ENCODE measurements at regions not wholly inside any gene's neighbourhood (a gene's known extent, or its start where the extent isn't known, plus 50 kb on each side); places are given as distances from the start of the nearest gene placed in this dataset.

DNA sequence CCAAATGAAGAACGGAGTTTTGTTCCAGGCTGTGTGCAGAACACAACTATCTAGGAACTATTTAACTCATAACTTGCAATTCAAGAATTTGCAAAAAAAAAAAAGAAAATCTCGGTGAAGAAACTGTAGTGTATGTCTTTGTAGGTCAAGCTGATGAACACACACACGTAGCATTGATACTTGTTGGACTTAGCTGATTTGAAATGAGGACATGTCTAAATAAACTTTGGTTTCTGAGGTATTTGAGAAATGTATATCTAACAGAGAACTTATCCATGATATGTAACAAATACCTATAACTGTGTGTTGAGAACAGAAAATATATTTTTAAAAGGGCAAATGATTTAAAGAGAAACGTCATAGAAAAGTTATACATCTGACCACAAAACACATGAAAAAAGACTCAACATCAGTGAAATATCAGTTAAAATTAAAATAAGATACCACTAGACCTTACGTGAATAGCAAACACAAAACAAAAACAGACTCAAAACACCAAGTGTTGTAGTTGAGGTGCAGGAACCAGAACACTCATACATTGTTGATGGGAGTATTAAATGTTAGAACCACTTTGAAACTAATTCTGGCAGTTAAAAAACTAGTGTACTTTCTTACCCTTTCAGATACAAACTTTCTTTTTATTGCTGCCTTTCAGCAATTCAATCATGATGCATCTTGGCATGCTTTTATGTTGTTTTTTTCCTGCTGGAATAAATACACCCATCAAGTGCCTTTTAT, 1535.8 kb upstream of the PCDH10 start:
- no peak for TF ChIP-seq POLR2A (IDR thresholded peaks at IDR 0.05)
- TF ChIP-seq, protein P1, sequence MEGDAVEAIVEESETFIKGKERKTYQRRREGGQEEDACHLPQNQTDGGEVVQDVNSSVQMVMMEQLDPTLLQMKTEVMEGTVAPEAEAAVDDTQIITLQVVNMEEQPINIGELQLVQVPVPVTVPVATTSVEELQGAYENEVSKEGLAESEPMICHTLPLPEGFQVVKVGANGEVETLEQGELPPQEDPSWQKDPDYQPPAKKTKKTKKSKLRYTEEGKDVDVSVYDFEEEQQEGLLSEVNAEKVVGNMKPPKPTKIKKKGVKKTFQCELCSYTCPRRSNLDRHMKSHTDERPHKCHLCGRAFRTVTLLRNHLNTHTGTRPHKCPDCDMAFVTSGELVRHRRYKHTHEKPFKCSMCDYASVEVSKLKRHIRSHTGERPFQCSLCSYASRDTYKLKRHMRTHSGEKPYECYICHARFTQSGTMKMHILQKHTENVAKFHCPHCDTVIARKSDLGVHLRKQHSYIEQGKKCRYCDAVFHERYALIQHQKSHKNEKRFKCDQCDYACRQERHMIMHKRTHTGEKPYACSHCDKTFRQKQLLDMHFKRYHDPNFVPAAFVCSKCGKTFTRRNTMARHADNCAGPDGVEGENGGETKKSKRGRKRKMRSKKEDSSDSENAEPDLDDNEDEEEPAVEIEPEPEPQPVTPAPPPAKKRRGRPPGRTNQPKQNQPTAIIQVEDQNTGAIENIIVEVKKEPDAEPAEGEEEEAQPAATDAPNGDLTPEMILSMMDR (IDR thresholded peaks at IDR 0.05), result no peak
